ENCODE measurements at regions not wholly inside any gene's neighbourhood (a gene's known extent, or its start where the extent isn't known, plus 50 kb on each side); places are given as distances from the start of the nearest gene placed in this dataset.

- Histone ChIP-seq H3K9ac (ENCODE audit: low read length in 5 of 5) (no peak overlapping the region), H3K27ac (ENCODE audit: low read depth, low read length) (no peak overlapping the region), H3K36me3 (ENCODE audit: control insufficient read depth in 5 of 5, insufficient read depth in 5 of 5, low read length in 5 of 5) (no peaks in the 10 kb centered on the region), H3K27me3 (ENCODE audit: control insufficient read depth in 5 of 5, insufficient read depth in 4 of 5, low read length in 5 of 5) (peaks cover 0 to 2% (median 0%) of the 10 kb centered on the region in 5 donors), H3K4me3 (ENCODE audit: low read depth in 1 of 5, low read length in 5 of 5) (no peak overlapping the region), H3K9me3 (ENCODE audit: control insufficient read depth in 5 of 5, low read length in 5 of 5) (no peaks in the 10 kb centered on the region), H3K4me1 (ENCODE audit: control insufficient read depth in 5 of 5, insufficient read depth in 5 of 5, low read length in 5 of 5) (no peaks in the 10 kb centered on the region)
These were observed 370.1 kb downstream of the BMP2 start for GRCh38 chr20:7137395-7138151.

GRCh38 chr20:7144464-7144863 lies 377.0 kb downstream of the BMP2 start:
- H3K9ac ChIP-seq (ENCODE audit: low read length in 5 of 5), result no peak overlapping the region
- no peak overlapping the region for H3K4me3 ChIP-seq (ENCODE audit: low read depth in 1 of 5, low read length in 5 of 5)
- no peak overlapping the region for H3K27ac ChIP-seq (ENCODE audit: low read depth, low read length)
- no peaks in the 10 kb centered on the region for H3K9me3 ChIP-seq (ENCODE audit: control insufficient read depth in 5 of 5, low read length in 5 of 5)
- peaks cover 0 to 2% (median 0%) of the 10 kb centered on the region in 5 donors for H3K27me3 ChIP-seq (ENCODE audit: control insufficient read depth in 5 of 5, insufficient read depth in 4 of 5, low read length in 5 of 5)
- H3K4me1 ChIP-seq (ENCODE audit: control insufficient read depth in 5 of 5, insufficient read depth in 5 of 5, low read length in 5 of 5), result no peaks in the 10 kb centered on the region
- no peaks in the 10 kb centered on the region for H3K36me3 ChIP-seq (ENCODE audit: control insufficient read depth in 5 of 5, insufficient read depth in 5 of 5, low read length in 5 of 5)

- H3K4me1 ChIP-seq (ENCODE audit: control insufficient read depth in 5 of 5, insufficient read depth in 5 of 5, low read length in 5 of 5), result no peaks in the 10 kb centered on the region
- no peak overlapping the region for H3K4me3 ChIP-seq (ENCODE audit: low read depth in 1 of 5, low read length in 5 of 5)
- H3K9ac ChIP-seq (ENCODE audit: low read length in 5 of 5), result no peak overlapping the region
- no peak overlapping the region for H3K27ac ChIP-seq (ENCODE audit: low read depth, low read length)
- no peaks in the 10 kb centered on the region for H3K9me3 ChIP-seq (ENCODE audit: control insufficient read depth in 5 of 5, low read length in 5 of 5)
- no peaks in the 10 kb centered on the region for H3K36me3 ChIP-seq (ENCODE audit: control insufficient read depth in 5 of 5, insufficient read depth in 5 of 5, low read length in 5 of 5)
- H3K27me3 ChIP-seq (ENCODE audit: control insufficient read depth in 5 of 5, insufficient read depth in 4 of 5, low read length in 5 of 5), result peaks cover 0 to 2% (median 0%) of the 10 kb centered on the region in 5 donors
These were observed 379.2 kb downstream of the BMP2 start for GRCh38 chr20:7146552-7147219.

GRCh38 chr20:7147220-7147601 lies 379.7 kb downstream of the BMP2 start:
- no peaks in the 10 kb centered on the region for H3K36me3 ChIP-seq (ENCODE audit: control insufficient read depth in 5 of 5, insufficient read depth in 5 of 5, low read length in 5 of 5)
- H3K9ac ChIP-seq (ENCODE audit: low read length in 5 of 5), result no peak overlapping the region
- no peaks in the 10 kb centered on the region for H3K9me3 ChIP-seq (ENCODE audit: control insufficient read depth in 5 of 5, low read length in 5 of 5)
- H3K27me3 ChIP-seq (ENCODE audit: control insufficient read depth in 5 of 5, insufficient read depth in 4 of 5, low read length in 5 of 5), result peaks cover 0 to 2% (median 0%) of the 10 kb centered on the region in 5 donors
- no peak overlapping the region for H3K4me3 ChIP-seq (ENCODE audit: low read depth in 1 of 5, low read length in 5 of 5)
- H3K27ac ChIP-seq (ENCODE audit: low read depth, low read length), result no peak overlapping the region
- H3K4me1 ChIP-seq (ENCODE audit: control insufficient read depth in 5 of 5, insufficient read depth in 5 of 5, low read length in 5 of 5), result no peaks in the 10 kb centered on the region

DNA sequence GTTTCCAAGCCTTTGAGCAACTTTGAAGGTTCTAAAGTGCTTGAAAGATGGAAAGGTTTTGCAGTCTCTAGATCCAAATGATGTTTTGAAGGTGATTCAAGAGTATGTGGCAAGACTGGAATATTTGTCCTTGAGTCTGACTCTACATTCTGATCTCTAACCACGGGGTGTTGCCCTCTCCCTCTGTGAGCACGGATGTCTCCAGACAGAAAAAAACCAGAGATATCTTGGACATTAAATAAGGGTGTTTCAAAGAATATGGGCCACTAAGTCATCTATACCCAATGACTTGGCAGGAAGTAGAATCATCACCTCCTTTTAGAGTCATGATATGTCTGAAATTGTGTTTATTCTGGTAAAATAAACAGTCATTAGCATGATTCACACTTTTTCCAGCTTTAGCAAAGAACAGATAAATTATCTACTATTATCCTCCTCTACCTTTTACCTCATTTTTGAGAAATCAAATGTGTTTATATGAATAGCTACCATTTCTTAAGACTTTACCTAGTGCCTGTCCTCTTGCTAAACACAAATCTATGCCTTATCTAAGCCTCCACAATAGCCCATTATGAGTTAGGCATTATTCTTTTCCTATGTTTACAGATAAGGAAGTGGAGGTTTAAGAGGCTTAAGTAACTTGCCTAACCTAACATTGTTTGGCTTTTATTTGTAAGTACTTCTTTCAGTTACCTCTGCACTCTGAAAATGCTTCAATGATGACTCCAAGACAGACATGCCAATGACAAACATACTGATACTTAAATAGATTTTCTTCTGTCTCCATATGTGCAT lies 384.4 kb downstream of the BMP2 start:
- no peak overlapping the region for H3K9ac ChIP-seq (ENCODE audit: low read length in 5 of 5)
- no peak overlapping the region for H3K27ac ChIP-seq (ENCODE audit: low read depth, low read length)
- H3K9me3 ChIP-seq (ENCODE audit: control insufficient read depth in 5 of 5, low read length in 5 of 5), result no peaks in the 10 kb centered on the region
- no peaks in the 10 kb centered on the region for H3K36me3 ChIP-seq (ENCODE audit: control insufficient read depth in 5 of 5, insufficient read depth in 5 of 5, low read length in 5 of 5)
- H3K4me3 ChIP-seq (ENCODE audit: low read depth in 1 of 5, low read length in 5 of 5), result no peak overlapping the region
- H3K27me3 ChIP-seq (ENCODE audit: control insufficient read depth in 5 of 5, insufficient read depth in 4 of 5, low read length in 5 of 5), result no peaks in the 10 kb centered on the region
- no peaks in the 10 kb centered on the region for H3K4me1 ChIP-seq (ENCODE audit: control insufficient read depth in 5 of 5, insufficient read depth in 5 of 5, low read length in 5 of 5)

- Histone ChIP-seq H3K27me3 (ENCODE audit: control insufficient read depth in 5 of 5, insufficient read depth in 4 of 5, low read length in 5 of 5) (no peaks in the 10 kb centered on the region), H3K4me3 (ENCODE audit: low read depth in 1 of 5, low read length in 5 of 5) (no peak overlapping the region), H3K4me1 (ENCODE audit: control insufficient read depth in 5 of 5, insufficient read depth in 5 of 5, low read length in 5 of 5) (no peaks in the 10 kb centered on the region), H3K9ac (ENCODE audit: low read length in 5 of 5) (no peak overlapping the region), H3K27ac (ENCODE audit: low read depth, low read length) (no peak overlapping the region), H3K36me3 (ENCODE audit: control insufficient read depth in 5 of 5, insufficient read depth in 5 of 5, low read length in 5 of 5) (no peaks in the 10 kb centered on the region), H3K9me3 (ENCODE audit: control insufficient read depth in 5 of 5, low read length in 5 of 5) (no peaks in the 10 kb centered on the region)
These were observed 387.8 kb downstream of the BMP2 start for GRCh38 chr20:7155282-7155681.

- Histone ChIP-seq H3K9me3 (ENCODE audit: control insufficient read depth in 5 of 5, low read length in 5 of 5) (no peaks in the 10 kb centered on the region), H3K4me3 (ENCODE audit: low read depth in 1 of 5, low read length in 5 of 5) (no peak overlapping the region), H3K9ac (ENCODE audit: low read length in 5 of 5) (no peak overlapping the region), H3K36me3 (ENCODE audit: control insufficient read depth in 5 of 5, insufficient read depth in 5 of 5, low read length in 5 of 5) (no peaks in the 10 kb centered on the region), H3K27ac (ENCODE audit: low read depth, low read length) (no peak overlapping the region), H3K4me1 (ENCODE audit: control insufficient read depth in 5 of 5, insufficient read depth in 5 of 5, low read length in 5 of 5) (no peaks in the 10 kb centered on the region), H3K27me3 (ENCODE audit: control insufficient read depth in 5 of 5, insufficient read depth in 4 of 5, low read length in 5 of 5) (no peaks in the 10 kb centered on the region)
These were observed 388.3 kb downstream of the BMP2 start for GRCh38 chr20:7155794-7156193.

- Histone ChIP-seq H3K27me3 (ENCODE audit: control insufficient read depth in 5 of 5, insufficient read depth in 4 of 5, low read length in 5 of 5) (no peaks in the 10 kb centered on the region), H3K9ac (ENCODE audit: low read length in 5 of 5) (no peak overlapping the region), H3K36me3 (ENCODE audit: control insufficient read depth in 5 of 5, insufficient read depth in 5 of 5, low read length in 5 of 5) (no peaks in the 10 kb centered on the region), H3K4me1 (ENCODE audit: control insufficient read depth in 5 of 5, insufficient read depth in 5 of 5, low read length in 5 of 5) (no peaks in the 10 kb centered on the region), H3K9me3 (ENCODE audit: control insufficient read depth in 5 of 5, low read length in 5 of 5) (no peaks in the 10 kb centered on the region), H3K4me3 (ENCODE audit: low read depth in 1 of 5, low read length in 5 of 5) (no peak overlapping the region), H3K27ac (ENCODE audit: low read depth, low read length) (no peak overlapping the region)
These were observed 392.4 kb downstream of the BMP2 start for GRCh38 chr20:7159903-7160302.

GRCh38 chr20:7161690-7162089 lies 394.2 kb downstream of the BMP2 start:
- no peaks in the 10 kb centered on the region for H3K9me3 ChIP-seq (ENCODE audit: control insufficient read depth in 5 of 5, low read length in 5 of 5)
- H3K27ac ChIP-seq (ENCODE audit: low read depth, low read length), result no peak overlapping the region
- H3K36me3 ChIP-seq (ENCODE audit: control insufficient read depth in 5 of 5, insufficient read depth in 5 of 5, low read length in 5 of 5), result no peaks in the 10 kb centered on the region
- no peak overlapping the region for H3K4me3 ChIP-seq (ENCODE audit: low read depth in 1 of 5, low read length in 5 of 5)
- H3K4me1 ChIP-seq (ENCODE audit: control insufficient read depth in 5 of 5, insufficient read depth in 5 of 5, low read length in 5 of 5), result no peaks in the 10 kb centered on the region
- H3K27me3 ChIP-seq (ENCODE audit: control insufficient read depth in 5 of 5, insufficient read depth in 4 of 5, low read length in 5 of 5), result no peaks in the 10 kb centered on the region
- no peak overlapping the region for H3K9ac ChIP-seq (ENCODE audit: low read length in 5 of 5)

GRCh38 chr20:7171911-7172310 lies 404.4 kb downstream of the BMP2 start:
- Histone ChIP-seq H3K27me3 (ENCODE audit: control insufficient read depth in 5 of 5, insufficient read depth in 4 of 5, low read length in 5 of 5) (peaks cover 0 to 4% (median 0%) of the 10 kb centered on the region in 5 donors), H3K27ac (ENCODE audit: low read depth, low read length) (no peak overlapping the region), H3K9ac (ENCODE audit: low read length in 5 of 5) (no peak overlapping the region), H3K36me3 (ENCODE audit: control insufficient read depth in 5 of 5, insufficient read depth in 5 of 5, low read length in 5 of 5) (no peaks in the 10 kb centered on the region), H3K4me3 (ENCODE audit: low read depth in 1 of 5, low read length in 5 of 5) (no peak overlapping the region), H3K4me1 (ENCODE audit: control insufficient read depth in 5 of 5, insufficient read depth in 5 of 5, low read length in 5 of 5) (no peaks in the 10 kb centered on the region), H3K9me3 (ENCODE audit: control insufficient read depth in 5 of 5, low read length in 5 of 5) (no peaks in the 10 kb centered on the region)

Data from subcutaneous abdominal adipose tissue (tissue), 5 donors.